ENCODE measurements at regions not wholly inside any gene's neighbourhood (a gene's known extent, or its start where the extent isn't known, plus 50 kb on each side); places are given as distances from the start of the nearest gene placed in this dataset.

DNA sequence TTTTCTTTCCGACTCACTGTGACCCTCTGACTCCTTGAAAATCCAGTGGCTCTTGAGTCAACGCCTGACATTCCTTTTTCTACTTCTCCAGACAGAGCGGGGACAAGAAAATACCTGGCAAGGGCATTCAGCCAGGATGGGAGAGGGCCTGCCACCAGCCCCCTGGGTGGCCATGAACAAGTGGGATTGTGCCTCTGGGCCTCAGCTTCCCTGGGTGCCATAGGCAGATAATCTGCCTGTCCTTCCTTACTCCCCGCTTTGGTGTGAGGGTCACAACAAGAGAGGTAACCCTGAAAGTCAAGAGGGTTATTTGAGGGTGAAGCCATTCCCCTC is 613.9 kb upstream of the CADM1 start:
- Histone ChIP-seq H3K4me1 (no peaks in the 10 kb centered on the region), H3K27ac (no peak overlapping the region), H3K9me3 (no peaks in the 10 kb centered on the region), H3K27me3 (no peaks in the 10 kb centered on the region), H3K4me3 (no peak overlapping the region), H3K36me3 (no peaks in the 10 kb centered on the region)
- no peak for TF ChIP-seq EP300 (IDR thresholded peaks at IDR 0.05)
- no peak for TF ChIP-seq POLR2A (IDR thresholded peaks at IDR 0.05)
- TF ChIP-seq CTCF (IDR thresholded peaks at IDR 0.05) = no peak
- no peak for TF ChIP-seq POLR2AphosphoS5 (IDR thresholded peaks at IDR 0.05)
- WGBS = 76% methylated on average over 4 of the region's 4 CpGs
- DNase-seq (ENCODE audit: low spot score in 2 of 2) = no peak

- TF ChIP-seq CTCF (IDR thresholded peaks at IDR 0.05) = no peak
- no peak for TF ChIP-seq POLR2A (IDR thresholded peaks at IDR 0.05)
- no peak for TF ChIP-seq POLR2AphosphoS5 (IDR thresholded peaks at IDR 0.05)
- TF ChIP-seq EP300 (IDR thresholded peaks at IDR 0.05) = no peak
- Histone ChIP-seq H3K36me3 (no peaks in the 10 kb centered on the region), H3K9me3 (no peaks in the 10 kb centered on the region), H3K4me3 (no peak overlapping the region), H3K27me3 (no peaks in the 10 kb centered on the region), H3K27ac (no peak overlapping the region), H3K4me1 (no peaks in the 10 kb centered on the region)
- WGBS = 88% methylated on average over 12 of the region's 12 CpGs
- no peak for DNase-seq (ENCODE audit: low spot score in 2 of 2)
Observed at GRCh38 chr11:116117331-116118137, 613.3 kb upstream of the CADM1 start.

DNA sequence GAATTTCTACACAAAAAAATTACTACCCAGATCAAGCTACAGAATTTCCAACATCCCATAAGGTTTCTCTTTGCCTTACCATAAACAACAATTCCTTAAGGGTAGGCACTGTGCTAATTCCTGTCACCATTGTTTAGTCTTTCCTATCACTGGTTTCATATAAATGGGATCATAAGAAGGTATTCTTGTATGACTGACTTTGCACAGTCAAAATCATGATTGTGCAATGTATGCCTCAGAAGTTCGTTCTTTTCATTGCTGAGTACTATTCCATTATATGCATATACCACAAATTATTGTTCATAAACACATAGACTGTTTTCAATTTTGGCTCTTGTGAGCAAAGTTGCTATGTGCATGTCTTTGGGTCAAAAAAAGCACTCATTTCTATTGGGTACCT is 611.6 kb upstream of the CADM1 start:
- no peak for DNase-seq (ENCODE audit: low spot score in 2 of 2)
- TF ChIP-seq CTCF (IDR thresholded peaks at IDR 0.05) (no peak), EP300 (IDR thresholded peaks at IDR 0.05) (no peak), POLR2AphosphoS5 (IDR thresholded peaks at IDR 0.05) (no peak), POLR2A (IDR thresholded peaks at IDR 0.05) (no peak)
- H3K9me3 ChIP-seq = no peaks in the 10 kb centered on the region
- H3K36me3 ChIP-seq = no peaks in the 10 kb centered on the region
- no peak overlapping the region for H3K27ac ChIP-seq
- no peaks in the 10 kb centered on the region for H3K4me1 ChIP-seq
- H3K27me3 ChIP-seq = no peaks in the 10 kb centered on the region
- WGBS = 97% methylated on average over 1 of the region's 1 CpG
- H3K4me3 ChIP-seq = no peak overlapping the region

DNA sequence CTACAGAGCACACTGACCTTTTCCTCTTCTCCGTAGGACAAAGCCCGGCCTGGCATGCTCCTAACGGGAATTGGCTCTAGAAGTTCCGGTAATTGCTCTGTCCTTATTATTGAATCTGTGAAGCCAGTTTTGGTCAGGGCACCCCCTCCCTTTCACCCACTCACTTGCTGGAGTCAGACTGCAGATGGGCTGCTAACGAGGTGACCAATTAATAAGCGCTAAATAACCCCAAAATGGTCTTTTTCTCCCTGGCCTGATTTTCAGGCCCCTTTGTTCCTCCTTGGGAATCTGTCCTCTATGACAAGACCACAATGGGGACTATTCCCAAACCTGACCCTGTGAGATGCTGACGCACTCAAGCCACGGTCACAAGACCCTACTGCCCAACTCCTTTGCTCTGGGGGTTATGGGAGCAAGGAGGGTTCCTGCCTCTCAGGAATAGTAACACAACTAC is 610.0 kb upstream of the CADM1 start:
- Histone ChIP-seq H3K9me3 (no peaks in the 10 kb centered on the region), H3K36me3 (no peaks in the 10 kb centered on the region), H3K27ac (no peak overlapping the region), H3K27me3 (no peaks in the 10 kb centered on the region), H3K4me1 (no peaks in the 10 kb centered on the region), H3K4me3 (no peak overlapping the region)
- TF ChIP-seq EP300 (IDR thresholded peaks at IDR 0.05) (no peak), CTCF (IDR thresholded peaks at IDR 0.05) (no peak), POLR2A (IDR thresholded peaks at IDR 0.05) (no peak), POLR2AphosphoS5 (IDR thresholded peaks at IDR 0.05) (no peak)
- 83% methylated on average over 8 of the region's 8 CpGs for WGBS
- DNase-seq (ENCODE audit: low spot score in 2 of 2) = no peak

DNA sequence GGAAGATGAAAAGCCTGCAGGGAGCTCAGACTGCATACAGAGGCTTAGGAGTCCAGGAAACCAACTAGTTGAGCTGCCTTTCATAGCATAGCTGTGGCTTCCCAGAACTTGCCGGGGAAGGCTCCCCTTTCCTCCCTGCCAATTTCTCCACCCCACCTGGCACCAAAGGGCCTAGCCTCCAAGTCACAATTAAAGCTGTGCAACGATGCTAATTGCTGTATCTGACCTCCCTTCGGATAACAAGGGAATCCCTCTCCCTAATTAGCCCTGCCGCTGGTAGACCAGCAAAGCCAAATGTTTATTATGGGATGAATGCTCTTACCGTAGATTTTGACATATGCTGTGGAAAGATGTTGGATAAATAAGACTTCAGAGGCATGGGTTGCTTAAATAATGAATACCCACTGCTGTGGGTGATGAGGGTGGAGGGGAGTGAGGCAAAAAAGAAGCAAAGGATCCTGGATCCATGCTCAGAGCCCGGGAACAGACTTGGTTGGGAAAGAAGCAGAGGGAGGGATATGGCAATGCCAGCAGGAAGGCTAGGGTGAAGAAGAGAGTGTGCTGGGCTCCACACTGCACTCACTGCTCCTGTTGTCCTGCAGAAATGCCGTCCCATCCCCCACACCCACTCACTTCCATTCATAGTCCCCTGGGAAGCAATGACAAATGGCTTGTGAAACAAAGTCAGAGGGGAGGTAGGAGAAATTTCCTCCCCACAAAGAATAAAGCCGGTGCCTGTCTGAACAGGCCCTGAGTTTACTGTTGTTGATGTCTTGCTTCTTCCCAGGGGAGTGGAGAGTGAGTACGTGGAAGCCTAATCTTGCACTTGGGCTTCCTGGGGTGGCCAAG is 608.1 kb upstream of the CADM1 start:
- Histone ChIP-seq H3K9me3 (no peaks in the 10 kb centered on the region), H3K27me3 (no peaks in the 10 kb centered on the region), H3K36me3 (no peaks in the 10 kb centered on the region), H3K4me3 (no peak overlapping the region), H3K27ac (no peak overlapping the region), H3K4me1 (peaks cover 4% of the 10 kb centered on the region)
- no peak for DNase-seq (ENCODE audit: low spot score in 2 of 2)
- WGBS = 56% methylated on average over 9 of the region's 9 CpGs
- no peak for TF ChIP-seq CTCF (IDR thresholded peaks at IDR 0.05)
- TF ChIP-seq POLR2AphosphoS5 (IDR thresholded peaks at IDR 0.05) = no peak
- TF ChIP-seq EP300 (IDR thresholded peaks at IDR 0.05) = no peak
- TF ChIP-seq POLR2A (IDR thresholded peaks at IDR 0.05) = no peak

Measured in suprapubic skin (tissue), 4 donors.